ENCODE measurements at regions not wholly inside any gene's neighbourhood (a gene's known extent, or its start where the extent isn't known, plus 50 kb on each side); places are given as distances from the start of the nearest gene placed in this dataset.

DNA sequence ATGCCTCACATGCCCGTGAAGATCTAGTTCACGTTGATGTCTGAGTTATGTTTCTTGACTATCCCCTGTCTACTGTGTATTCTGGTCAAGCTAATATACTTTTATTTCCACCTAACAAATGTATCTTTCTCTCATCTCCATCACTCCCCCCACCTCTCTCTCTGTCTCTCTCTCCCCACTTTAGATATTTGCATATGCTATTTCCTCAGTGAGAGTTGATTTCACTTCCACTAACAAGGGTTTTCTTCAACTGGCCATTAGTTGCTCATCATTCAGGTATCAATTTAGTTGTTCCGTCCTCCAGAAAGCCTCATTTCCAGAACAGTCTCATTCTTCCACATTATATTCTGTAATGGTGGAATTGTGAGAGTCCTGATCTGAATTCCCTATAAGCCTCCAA, 1777.8 kb upstream of the TENM3 start:
- no peak overlapping the region for H3K14ac ChIP-seq (ENCODE audit: low read length)
- H4K91ac ChIP-seq (ENCODE audit: low read depth, low read length), result no peak overlapping the region
- no peak overlapping the region for H3K27ac ChIP-seq (ENCODE audit: low read depth, low read length)
- no peak overlapping the region for H4K12ac ChIP-seq (ENCODE audit: low read depth, low read length)
- H3K36me3 ChIP-seq (ENCODE audit: control insufficient read depth in 1 of 2, insufficient read depth in 2 of 2, low read length in 2 of 2), result no peaks in the 10 kb centered on the region
- H2BK5ac ChIP-seq (ENCODE audit: low read depth, low read length, poor library complexity), result no peak overlapping the region
- no peaks in the 10 kb centered on the region for H3K4me1 ChIP-seq (ENCODE audit: control insufficient read depth in 1 of 2, insufficient read depth in 2 of 2, low read length in 2 of 2)
- no peaks in the 10 kb centered on the region for H3K27me3 ChIP-seq (ENCODE audit: insufficient read depth, low read length)
- H2AK5ac ChIP-seq (ENCODE audit: low read length), result no peak overlapping the region
- H2BK120ac ChIP-seq (ENCODE audit: insufficient read depth, low read length, poor library complexity), result no peak overlapping the region
- H3K23ac ChIP-seq (ENCODE audit: low read length), result no peak overlapping the region
- no peak overlapping the region for H4K8ac ChIP-seq (ENCODE audit: low read depth, low read length)
- H3K9me3 ChIP-seq (ENCODE audit: insufficient read depth, low read depth, low read length), result no peaks in the 10 kb centered on the region
- H3K9ac ChIP-seq (ENCODE audit: low read length), result no peak overlapping the region
- no CpG with 5 or more reads among the region's 3 CpGs for WGBS (ENCODE audit: extremely low coverage, insufficient coverage, insufficient read length)
- no peak overlapping the region for H2AFZ ChIP-seq (ENCODE audit: insufficient read depth, low read length, poor library complexity)
- no peak overlapping the region for H3K4ac ChIP-seq (ENCODE audit: low read depth, low read length)
- no peaks in the 10 kb centered on the region for H3K79me2 ChIP-seq (ENCODE audit: control insufficient read depth, insufficient read depth, low read length, poor library complexity)
- no peak overlapping the region for H3K18ac ChIP-seq (ENCODE audit: low read length)
- H2BK12ac ChIP-seq (ENCODE audit: low read length), result no peak overlapping the region
- no peak overlapping the region for H3K4me3 ChIP-seq (ENCODE audit: low read depth, low read length)
- no peak for DNase-seq
- H3K79me1 ChIP-seq (ENCODE audit: low read length), result no peaks in the 10 kb centered on the region
- H3K4me2 ChIP-seq (ENCODE audit: low read length), result no peak overlapping the region

DNA sequence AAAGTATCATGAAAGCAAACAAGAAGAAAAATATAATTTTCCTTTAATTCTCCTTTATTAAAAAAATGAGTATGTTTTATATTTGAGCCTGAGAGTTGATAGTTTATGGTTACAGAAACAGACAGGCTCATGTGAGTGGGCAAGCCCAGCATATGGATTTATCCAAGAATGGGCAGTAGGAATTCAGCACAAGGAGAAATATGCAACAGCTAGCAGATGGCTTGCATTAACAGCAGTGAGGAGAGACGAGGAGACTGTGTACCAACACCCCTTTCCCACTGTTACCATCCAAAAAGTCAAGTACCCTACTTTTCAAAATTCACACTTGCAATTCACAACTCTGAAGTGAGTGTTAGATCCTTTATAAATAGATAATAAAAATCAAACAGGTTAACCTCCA, 1760.2 kb upstream of the TENM3 start:
- Histone ChIP-seq H3K27me3 (ENCODE audit: insufficient read depth, low read length) (no peaks in the 10 kb centered on the region), H3K4me3 (ENCODE audit: low read depth, low read length) (no peak overlapping the region), H3K4me2 (ENCODE audit: low read length) (no peak overlapping the region), H3K4ac (ENCODE audit: low read depth, low read length) (no peak overlapping the region), H2BK12ac (ENCODE audit: low read length) (no peak overlapping the region), H3K27ac (ENCODE audit: low read depth, low read length) (no peak overlapping the region), H2BK120ac (ENCODE audit: insufficient read depth, low read length, poor library complexity) (no peak overlapping the region), H3K9me3 (ENCODE audit: insufficient read depth, low read depth, low read length) (no peaks in the 10 kb centered on the region), H2AFZ (ENCODE audit: insufficient read depth, low read length, poor library complexity) (no peak overlapping the region), H3K14ac (ENCODE audit: low read length) (no peak overlapping the region), H3K23ac (ENCODE audit: low read length) (no peak overlapping the region), H3K18ac (ENCODE audit: low read length) (no peak overlapping the region), H2BK5ac (ENCODE audit: low read depth, low read length, poor library complexity) (no peak overlapping the region), H3K4me1 (ENCODE audit: control insufficient read depth in 1 of 2, insufficient read depth in 2 of 2, low read length in 2 of 2) (no peaks in the 10 kb centered on the region), H3K79me1 (ENCODE audit: low read length) (no peaks in the 10 kb centered on the region), H4K12ac (ENCODE audit: low read depth, low read length) (no peak overlapping the region), H3K79me2 (ENCODE audit: control insufficient read depth, insufficient read depth, low read length, poor library complexity) (no peaks in the 10 kb centered on the region), H2AK5ac (ENCODE audit: low read length) (no peak overlapping the region), H3K9ac (ENCODE audit: low read length) (no peak overlapping the region), H3K36me3 (ENCODE audit: control insufficient read depth in 1 of 2, insufficient read depth in 2 of 2, low read length in 2 of 2) (no peaks in the 10 kb centered on the region), H4K91ac (ENCODE audit: low read depth, low read length) (no peak overlapping the region), H4K8ac (ENCODE audit: low read depth, low read length) (no peak overlapping the region)
- WGBS (ENCODE audit: extremely low coverage, insufficient coverage, insufficient read length), result no CpG with 5 or more reads among the region's 1 CpG
- DNase-seq, result no peak

DNA sequence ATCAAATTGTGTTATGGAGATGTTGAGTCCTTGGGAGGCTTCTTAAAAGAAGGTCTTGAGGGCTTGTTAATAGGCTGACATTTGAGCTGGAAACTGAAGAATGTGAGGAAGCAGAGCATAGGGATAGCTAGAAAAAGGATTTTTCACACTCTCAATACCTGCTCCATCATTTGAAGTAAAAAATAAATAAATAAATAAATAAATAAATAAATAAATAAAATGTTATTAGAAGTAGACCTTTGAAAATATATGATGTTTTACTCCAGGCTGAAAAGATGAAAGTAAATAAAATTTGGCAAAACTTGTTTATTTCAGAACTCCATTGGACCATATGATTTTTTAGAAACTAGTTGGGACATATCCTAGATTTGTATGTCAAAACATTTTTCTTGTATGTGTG, 1757.8 kb upstream of the TENM3 start:
- Histone ChIP-seq H4K12ac (ENCODE audit: low read depth, low read length) (no peak overlapping the region), H3K9ac (ENCODE audit: low read length) (no peak overlapping the region), H3K4me1 (ENCODE audit: control insufficient read depth in 1 of 2, insufficient read depth in 2 of 2, low read length in 2 of 2) (no peaks in the 10 kb centered on the region), H3K79me2 (ENCODE audit: control insufficient read depth, insufficient read depth, low read length, poor library complexity) (no peaks in the 10 kb centered on the region), H3K4ac (ENCODE audit: low read depth, low read length) (no peak overlapping the region), H4K8ac (ENCODE audit: low read depth, low read length) (no peak overlapping the region), H2BK120ac (ENCODE audit: insufficient read depth, low read length, poor library complexity) (no peak overlapping the region), H2AK5ac (ENCODE audit: low read length) (no peak overlapping the region), H3K27ac (ENCODE audit: low read depth, low read length) (no peak overlapping the region), H2BK12ac (ENCODE audit: low read length) (no peak overlapping the region), H3K14ac (ENCODE audit: low read length) (no peak overlapping the region), H4K91ac (ENCODE audit: low read depth, low read length) (no peak overlapping the region), H2AFZ (ENCODE audit: insufficient read depth, low read length, poor library complexity) (no peak overlapping the region), H3K4me3 (ENCODE audit: low read depth, low read length) (no peak overlapping the region), H3K4me2 (ENCODE audit: low read length) (no peak overlapping the region), H2BK5ac (ENCODE audit: low read depth, low read length, poor library complexity) (no peak overlapping the region), H3K9me3 (ENCODE audit: insufficient read depth, low read depth, low read length) (no peaks in the 10 kb centered on the region), H3K27me3 (ENCODE audit: insufficient read depth, low read length) (no peaks in the 10 kb centered on the region), H3K36me3 (ENCODE audit: control insufficient read depth in 1 of 2, insufficient read depth in 2 of 2, low read length in 2 of 2) (no peaks in the 10 kb centered on the region), H3K23ac (ENCODE audit: low read length) (no peak overlapping the region), H3K79me1 (ENCODE audit: low read length) (no peaks in the 10 kb centered on the region), H3K18ac (ENCODE audit: low read length) (no peak overlapping the region)
- DNase-seq, result no peak

DNA sequence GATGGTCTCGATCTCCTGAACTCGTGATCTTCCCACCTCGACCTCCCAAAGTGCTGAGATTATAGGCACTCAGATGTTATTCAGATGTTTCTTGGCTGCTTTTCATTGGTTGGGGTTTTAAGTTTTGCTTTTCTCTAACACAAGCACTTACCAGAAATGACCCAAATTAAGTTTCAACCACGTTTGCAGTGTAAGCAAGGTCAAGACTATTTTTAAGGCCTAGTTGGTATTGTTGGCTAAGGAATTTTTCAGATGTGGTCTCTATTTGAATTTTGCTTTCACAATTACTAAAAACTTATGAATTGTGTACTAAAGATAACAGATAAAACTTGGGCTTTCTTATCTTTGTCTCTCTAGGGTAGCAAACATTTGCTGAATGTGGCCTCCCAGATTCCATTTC, 1756.9 kb upstream of the TENM3 start:
- H3K23ac ChIP-seq (ENCODE audit: low read length), result no peak overlapping the region
- H4K91ac ChIP-seq (ENCODE audit: low read depth, low read length), result no peak overlapping the region
- no peak overlapping the region for H3K4me3 ChIP-seq (ENCODE audit: low read depth, low read length)
- H2AFZ ChIP-seq (ENCODE audit: insufficient read depth, low read length, poor library complexity), result no peak overlapping the region
- H4K12ac ChIP-seq (ENCODE audit: low read depth, low read length), result no peak overlapping the region
- no peak overlapping the region for H2BK120ac ChIP-seq (ENCODE audit: insufficient read depth, low read length, poor library complexity)
- H3K4me2 ChIP-seq (ENCODE audit: low read length), result no peak overlapping the region
- no peak overlapping the region for H2AK5ac ChIP-seq (ENCODE audit: low read length)
- H2BK12ac ChIP-seq (ENCODE audit: low read length), result no peak overlapping the region
- H3K36me3 ChIP-seq (ENCODE audit: control insufficient read depth in 1 of 2, insufficient read depth in 2 of 2, low read length in 2 of 2), result no peaks in the 10 kb centered on the region
- no peak overlapping the region for H2BK5ac ChIP-seq (ENCODE audit: low read depth, low read length, poor library complexity)
- H3K14ac ChIP-seq (ENCODE audit: low read length), result no peak overlapping the region
- H3K9me3 ChIP-seq (ENCODE audit: insufficient read depth, low read depth, low read length), result no peaks in the 10 kb centered on the region
- no peak overlapping the region for H3K4ac ChIP-seq (ENCODE audit: low read depth, low read length)
- H3K27me3 ChIP-seq (ENCODE audit: insufficient read depth, low read length), result no peaks in the 10 kb centered on the region
- no peak for DNase-seq
- H3K79me2 ChIP-seq (ENCODE audit: control insufficient read depth, insufficient read depth, low read length, poor library complexity), result no peaks in the 10 kb centered on the region
- H4K8ac ChIP-seq (ENCODE audit: low read depth, low read length), result no peak overlapping the region
- no peaks in the 10 kb centered on the region for H3K4me1 ChIP-seq (ENCODE audit: control insufficient read depth in 1 of 2, insufficient read depth in 2 of 2, low read length in 2 of 2)
- no peaks in the 10 kb centered on the region for H3K79me1 ChIP-seq (ENCODE audit: low read length)
- H3K9ac ChIP-seq (ENCODE audit: low read length), result no peak overlapping the region
- H3K27ac ChIP-seq (ENCODE audit: low read depth, low read length), result no peak overlapping the region
- no peak overlapping the region for H3K18ac ChIP-seq (ENCODE audit: low read length)
- WGBS (ENCODE audit: extremely low coverage, insufficient coverage, insufficient read length), result no CpG with 5 or more reads among the region's 4 CpGs

DNA sequence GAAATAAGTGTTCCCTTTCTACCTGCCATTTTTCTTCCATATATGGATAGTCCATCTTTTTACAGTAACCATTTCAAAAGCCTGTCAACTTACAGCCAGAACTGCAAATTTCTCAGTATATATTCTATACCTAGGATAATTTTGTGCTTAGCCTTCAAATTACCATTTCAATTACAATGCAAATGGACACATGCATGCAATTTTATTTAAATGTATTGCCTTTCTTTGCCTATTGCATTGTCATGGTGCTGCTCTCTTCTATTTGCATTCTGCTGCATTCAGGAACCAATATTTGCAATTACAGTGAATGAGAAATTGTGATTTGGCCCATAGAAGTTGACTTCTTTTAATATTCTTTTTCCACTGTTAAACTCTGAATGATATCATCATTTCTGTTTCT, 1753.4 kb upstream of the TENM3 start:
- H3K23ac ChIP-seq (ENCODE audit: low read length), result no peak overlapping the region
- no peak overlapping the region for H2AFZ ChIP-seq (ENCODE audit: insufficient read depth, low read length, poor library complexity)
- H3K27ac ChIP-seq (ENCODE audit: low read depth, low read length), result no peak overlapping the region
- H2BK5ac ChIP-seq (ENCODE audit: low read depth, low read length, poor library complexity), result no peak overlapping the region
- no peaks in the 10 kb centered on the region for H3K9me3 ChIP-seq (ENCODE audit: insufficient read depth, low read depth, low read length)
- no peak overlapping the region for H3K4ac ChIP-seq (ENCODE audit: low read depth, low read length)
- no peak overlapping the region for H3K4me3 ChIP-seq (ENCODE audit: low read depth, low read length)
- no peak overlapping the region for H3K14ac ChIP-seq (ENCODE audit: low read length)
- no peak overlapping the region for H2AK5ac ChIP-seq (ENCODE audit: low read length)
- no peak overlapping the region for H4K91ac ChIP-seq (ENCODE audit: low read depth, low read length)
- H3K4me1 ChIP-seq (ENCODE audit: control insufficient read depth in 1 of 2, insufficient read depth in 2 of 2, low read length in 2 of 2), result no peaks in the 10 kb centered on the region
- no peaks in the 10 kb centered on the region for H3K36me3 ChIP-seq (ENCODE audit: control insufficient read depth in 1 of 2, insufficient read depth in 2 of 2, low read length in 2 of 2)
- H3K79me2 ChIP-seq (ENCODE audit: control insufficient read depth, insufficient read depth, low read length, poor library complexity), result no peaks in the 10 kb centered on the region
- H3K27me3 ChIP-seq (ENCODE audit: insufficient read depth, low read length), result no peaks in the 10 kb centered on the region
- H3K18ac ChIP-seq (ENCODE audit: low read length), result no peak overlapping the region
- no peak overlapping the region for H3K4me2 ChIP-seq (ENCODE audit: low read length)
- no peaks in the 10 kb centered on the region for H3K79me1 ChIP-seq (ENCODE audit: low read length)
- H4K8ac ChIP-seq (ENCODE audit: low read depth, low read length), result no peak overlapping the region
- no peak overlapping the region for H2BK120ac ChIP-seq (ENCODE audit: insufficient read depth, low read length, poor library complexity)
- no peak overlapping the region for H3K9ac ChIP-seq (ENCODE audit: low read length)
- no peak overlapping the region for H2BK12ac ChIP-seq (ENCODE audit: low read length)
- DNase-seq, result no peak
- no peak overlapping the region for H4K12ac ChIP-seq (ENCODE audit: low read depth, low read length)
